ENCODE measurements at regions not wholly inside any gene's neighbourhood (a gene's known extent, or its start where the extent isn't known, plus 50 kb on each side); places are given as distances from the start of the nearest gene placed in this dataset.

- TF ChIP-seq EP300 (IDR thresholded peaks at IDR 0.05) (no peak), CTCF (IDR thresholded peaks at IDR 0.05) (no peak), POLR2A (IDR thresholded peaks at IDR 0.05) (no peak)
Observed at GRCh38 chr1:83808536-83808935, 190.4 kb downstream of the TTLL7 start.
